NCI-H187 (cell line): ENCODE measurements at regions not wholly inside any gene's neighbourhood (a gene's known extent, or its start where the extent isn't known, plus 50 kb on each side); places are given as distances from the start of the nearest gene placed in this dataset.
"Not testable (repeated sequence)": the region's sequence is repeated elsewhere in the genome, so short reads cannot be mapped to it uniquely, and the experiment has no call there.

Source experiments
- DNase-seq, 2 experiments: peaks; one replicate each; lab custom pipeline; 2025; lab: John Stamatoyannopoulos, UW

DNA sequence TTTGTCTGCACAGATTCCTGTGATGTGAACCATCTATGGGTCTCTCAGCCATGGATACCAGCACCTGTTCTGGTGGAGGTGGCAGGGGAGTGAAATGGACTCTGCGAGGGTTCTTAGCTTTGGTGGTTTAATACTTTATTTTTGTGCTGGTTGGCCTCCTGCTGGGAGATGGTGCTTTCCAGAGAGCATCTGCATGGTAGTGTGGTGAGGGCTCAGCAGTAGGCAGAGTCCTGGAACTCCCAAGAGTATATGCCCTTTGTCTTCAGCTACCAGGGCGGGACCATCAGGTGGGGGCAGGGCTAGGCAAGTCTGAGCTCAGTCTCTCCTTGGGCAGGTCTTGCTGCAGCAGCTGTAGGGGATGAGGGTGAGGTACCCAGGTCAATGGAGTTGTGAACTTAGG, 97.5 kb upstream of the TRIM2 start:
- not testable (repeated sequence) for DNase-seq

DNA sequence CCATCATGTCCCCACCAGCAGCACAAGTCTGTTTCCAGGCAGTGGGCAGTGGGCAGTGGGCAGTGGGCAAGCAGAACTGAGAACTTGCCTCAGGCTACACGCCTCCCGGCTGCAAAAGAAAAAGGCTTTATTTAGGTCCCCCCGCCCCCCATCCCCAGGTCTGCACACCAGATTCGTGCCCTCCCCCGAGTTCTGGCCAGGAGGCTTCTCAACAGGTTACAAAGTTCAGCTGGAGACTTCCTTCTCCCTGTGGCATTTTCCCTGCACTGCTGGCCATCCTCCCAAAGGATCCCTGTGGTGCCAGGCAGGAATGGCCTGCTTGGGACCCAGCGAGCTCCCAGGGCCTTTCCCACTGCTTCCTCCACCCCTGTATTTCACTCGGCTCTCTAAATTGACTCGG, 97.0 kb upstream of the TRIM2 start:
- DNase-seq = no peak

DNA sequence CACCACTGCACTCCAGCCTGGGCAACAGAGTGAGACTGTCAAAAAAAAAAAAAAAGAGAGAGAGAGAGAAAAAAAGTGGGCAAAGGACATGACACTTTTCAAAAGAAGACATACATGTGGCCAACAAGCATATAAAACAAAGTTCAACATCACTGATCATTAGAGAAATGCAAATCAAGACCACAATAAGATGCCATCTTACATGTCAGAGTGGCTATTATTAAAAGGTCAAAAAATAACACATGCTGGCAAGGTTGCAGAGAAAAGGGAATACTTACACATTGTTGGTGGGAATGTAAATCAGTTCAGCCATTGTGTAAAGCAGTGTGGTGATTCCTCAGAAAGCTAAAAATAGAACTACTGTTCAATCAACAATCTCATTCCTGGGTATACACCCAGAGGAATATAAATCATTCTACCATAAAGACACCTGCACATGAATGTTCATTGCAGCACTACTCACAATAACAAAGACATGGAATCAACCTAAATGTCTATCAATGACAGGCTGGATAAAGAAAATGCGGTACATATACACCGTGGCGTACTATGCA, 94.9 kb upstream of the TRIM2 start:
- DNase-seq = no peak

DNA sequence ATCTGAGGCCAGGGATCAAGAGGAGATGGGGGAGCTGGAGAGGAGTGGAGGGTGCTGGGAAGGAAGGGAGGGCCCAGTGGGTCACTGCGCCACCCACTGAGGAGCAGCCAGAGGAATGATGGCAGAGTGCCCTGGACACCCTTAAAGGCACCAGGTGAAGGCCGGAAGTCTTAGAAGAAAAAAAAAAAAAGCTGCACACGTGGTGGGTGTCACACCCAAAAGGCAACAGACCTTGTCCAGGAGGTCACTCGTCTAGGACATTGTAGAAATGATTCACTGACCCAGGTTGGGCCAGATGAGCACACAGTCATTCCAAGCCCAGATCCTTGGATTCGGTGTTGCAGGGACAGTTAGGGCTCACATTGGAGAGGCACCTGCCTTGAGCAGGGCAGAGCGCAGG, 93.5 kb upstream of the TRIM2 start:
- DNase-seq = no peak

DNA sequence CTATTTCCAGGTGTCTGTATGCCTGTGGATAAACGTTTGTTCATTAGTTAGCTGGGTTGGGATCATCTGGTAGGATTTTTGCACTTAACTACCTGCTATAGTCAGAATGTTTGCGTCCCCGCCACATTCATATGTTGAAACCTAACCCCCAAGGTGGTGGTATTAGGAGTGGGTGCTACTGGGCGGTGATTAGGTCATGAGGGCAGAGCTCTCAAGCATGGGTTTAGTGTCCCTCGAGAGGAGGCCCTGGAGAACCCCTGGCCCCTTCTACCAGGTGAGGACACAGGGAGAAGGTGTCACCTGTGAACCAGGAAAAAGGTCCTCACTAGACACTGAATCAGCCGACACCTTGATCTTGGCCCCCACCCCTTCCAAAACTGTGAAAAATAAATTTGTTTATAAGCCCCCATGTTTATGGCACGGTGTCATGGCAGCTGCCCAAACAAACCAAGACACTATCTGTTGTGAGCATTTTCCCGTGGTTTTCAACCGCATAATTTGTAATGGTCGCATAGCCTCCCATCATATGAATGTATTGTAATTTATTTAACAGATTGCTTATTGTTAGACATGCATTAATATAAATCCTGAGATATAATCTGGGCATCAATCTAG, 92.7 kb upstream of the TRIM2 start:
- DNase-seq = no peak

DNA sequence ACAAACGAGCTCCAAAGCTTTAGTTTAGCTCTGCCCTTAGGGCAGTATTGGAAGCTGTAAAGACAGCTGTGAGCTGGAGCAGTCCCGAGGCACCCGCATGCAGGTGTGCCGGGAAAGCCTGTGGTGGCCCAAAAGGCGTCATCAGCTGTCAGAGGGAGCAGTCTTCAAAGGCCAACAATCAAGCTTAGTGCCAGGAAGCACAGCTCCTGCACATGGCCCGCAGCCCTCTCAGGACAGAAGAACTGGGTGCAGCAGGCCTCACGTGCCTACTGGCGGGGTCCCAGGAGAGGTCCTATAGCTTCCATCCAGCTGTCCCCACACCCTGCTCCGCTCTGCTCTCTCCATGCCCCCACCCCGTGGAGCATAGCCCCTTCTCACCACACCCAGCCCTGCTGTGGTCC, 92.2 kb upstream of the TRIM2 start:
- DNase-seq = no peak

DNA sequence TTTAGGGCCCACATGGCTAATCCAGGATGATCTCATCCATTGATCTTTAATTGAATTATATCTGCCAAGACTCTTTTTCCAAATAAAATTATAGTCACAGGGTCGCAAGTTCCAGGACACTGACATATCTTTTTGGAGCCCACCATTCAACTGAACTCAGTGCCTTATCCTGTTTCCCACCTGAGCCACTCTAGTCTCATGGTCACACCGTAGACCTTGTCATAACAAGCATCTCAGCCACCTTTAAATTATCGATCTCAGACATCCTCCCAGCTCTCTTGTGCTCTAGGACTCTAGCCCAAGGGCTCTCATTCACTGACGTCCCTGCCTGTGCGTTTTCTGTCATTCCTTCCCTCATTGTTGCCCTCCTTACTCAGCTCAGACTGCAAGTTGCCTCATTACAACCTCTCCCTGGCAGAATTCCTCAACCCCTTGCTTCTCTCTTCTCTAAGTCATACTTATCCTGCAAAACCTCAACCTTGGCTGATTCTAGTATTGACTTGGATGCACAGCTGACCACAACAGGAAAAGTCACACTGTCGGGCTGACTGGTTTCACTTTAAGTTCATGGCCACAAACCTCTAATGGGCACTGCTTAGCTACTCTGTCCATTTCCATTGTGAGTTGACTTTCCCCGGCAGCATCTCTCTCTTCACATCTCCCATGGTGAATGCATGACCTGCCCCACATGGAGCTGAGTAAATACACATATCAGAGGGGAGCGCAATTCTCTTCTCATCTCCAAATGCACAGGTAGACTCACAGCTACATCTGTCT, 91.0 kb upstream of the TRIM2 start:
- DNase-seq = no peak

- DNase-seq = no peak
Measured at GRCh38 chr4:153113838-153114105, 90.5 kb upstream of the TRIM2 start.

GRCh38 chr4:153114771-153115321, 89.4 kb upstream of the TRIM2 start:
- no peak for DNase-seq

DNA sequence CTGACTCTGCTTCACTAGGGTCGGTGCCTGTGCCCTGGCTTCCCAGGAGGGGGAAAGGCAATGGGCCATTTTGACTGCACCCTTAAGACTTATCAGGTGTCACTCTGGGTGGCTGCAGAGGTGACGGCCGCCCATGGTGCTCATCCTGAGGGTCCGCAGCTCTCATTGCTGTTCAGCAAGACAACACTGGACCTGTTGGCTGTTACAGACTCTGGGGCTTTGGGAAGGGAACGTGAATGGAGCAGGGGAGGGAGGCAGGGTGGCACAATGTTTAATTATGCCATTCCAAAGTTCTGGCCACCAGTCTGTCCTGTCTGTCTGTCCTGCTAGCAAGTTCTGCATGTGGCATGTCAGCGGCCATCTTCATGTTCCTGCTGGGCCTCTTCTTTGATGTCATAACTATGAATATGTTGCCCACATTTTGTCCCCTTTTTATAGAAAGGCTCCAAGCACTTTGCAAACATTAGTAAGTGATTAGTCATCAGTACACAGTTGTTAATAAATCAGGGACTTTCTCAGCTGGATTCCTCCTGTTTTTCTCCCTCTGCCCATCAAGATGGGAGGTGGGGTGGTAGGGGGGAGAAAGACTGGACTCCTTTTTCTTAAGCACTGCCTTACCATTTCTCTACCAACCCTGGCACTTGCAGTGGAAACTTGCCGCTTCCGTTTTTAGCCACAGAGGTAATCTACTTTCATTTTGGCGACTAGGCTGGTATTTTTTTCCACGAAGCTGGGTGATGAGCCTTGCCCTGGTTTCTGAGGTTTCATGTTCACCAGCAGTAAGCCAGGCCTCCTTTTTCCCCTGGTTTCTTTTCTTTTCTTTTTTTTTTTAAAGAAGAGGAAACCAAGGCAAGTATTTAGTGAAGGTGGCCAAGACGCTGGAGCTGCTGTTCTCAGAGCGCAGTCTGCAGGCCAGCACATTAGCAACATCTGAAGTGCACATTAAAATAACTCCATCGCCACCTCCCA, 88.6 kb upstream of the TRIM2 start:
- no peak for DNase-seq

- no peak for DNase-seq
Measured at GRCh38 chr4:153116291-153116680, 88.0 kb upstream of the TRIM2 start.

GRCh38 chr4:153116801-153117200, 87.4 kb upstream of the TRIM2 start:
- DNase-seq = no peak

GRCh38 chr4:153117554-153117953, 86.7 kb upstream of the TRIM2 start:
- no peak for DNase-seq

DNA sequence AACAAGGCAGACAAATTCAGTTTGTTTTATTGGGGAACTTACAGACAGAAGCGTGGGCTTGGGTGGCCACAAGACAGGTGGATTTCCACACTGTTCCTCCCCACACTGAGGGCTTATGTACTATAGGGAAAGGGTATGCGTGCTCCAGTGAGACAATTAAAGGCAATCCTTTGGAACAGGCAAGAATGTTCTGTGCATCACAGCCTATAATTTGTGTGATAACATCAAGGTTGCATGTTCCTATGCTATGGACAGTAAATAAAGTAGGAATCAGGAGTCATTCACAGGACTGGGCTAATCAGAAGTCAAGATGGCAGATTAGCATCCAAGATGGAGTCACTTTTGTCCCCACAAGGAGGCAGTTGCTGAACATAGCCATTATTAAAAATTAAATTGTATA, 84.6 kb upstream of the TRIM2 start:
- DNase-seq = no peak

DNA sequence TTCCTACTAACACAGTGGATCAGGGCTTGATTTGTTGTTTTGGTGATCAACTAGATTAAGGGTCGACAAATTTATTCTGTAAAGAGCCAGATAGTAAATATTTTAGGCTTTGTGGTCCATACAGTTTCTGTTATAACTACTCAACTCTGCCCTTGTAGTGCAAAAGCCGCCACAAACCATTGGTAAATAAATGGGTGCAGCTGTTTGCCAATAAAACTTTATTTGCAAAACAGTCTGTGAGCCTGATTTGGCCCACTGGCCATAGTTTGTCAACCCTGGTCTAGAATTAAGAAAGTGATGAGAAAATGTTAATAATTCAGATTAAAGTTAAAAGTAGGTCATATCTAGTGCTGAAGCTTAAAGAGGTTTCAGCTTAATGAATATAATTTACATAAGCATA, 84.0 kb upstream of the TRIM2 start:
- no peak for DNase-seq

GRCh38 chr4:153122855-153123254, 81.4 kb upstream of the TRIM2 start:
- no peak for DNase-seq

- no peak for DNase-seq
Measured at GRCh38 chr4:153126137-153126536, 78.1 kb upstream of the TRIM2 start.

GRCh38 chr4:153127760-153128494, 76.3 kb upstream of the TRIM2 start:
- peak; percentile 21 to 69 for DNase-seq

- no peak for DNase-seq
Measured at GRCh38 chr4:153131596-153131995, 72.6 kb upstream of the TRIM2 start.

DNA sequence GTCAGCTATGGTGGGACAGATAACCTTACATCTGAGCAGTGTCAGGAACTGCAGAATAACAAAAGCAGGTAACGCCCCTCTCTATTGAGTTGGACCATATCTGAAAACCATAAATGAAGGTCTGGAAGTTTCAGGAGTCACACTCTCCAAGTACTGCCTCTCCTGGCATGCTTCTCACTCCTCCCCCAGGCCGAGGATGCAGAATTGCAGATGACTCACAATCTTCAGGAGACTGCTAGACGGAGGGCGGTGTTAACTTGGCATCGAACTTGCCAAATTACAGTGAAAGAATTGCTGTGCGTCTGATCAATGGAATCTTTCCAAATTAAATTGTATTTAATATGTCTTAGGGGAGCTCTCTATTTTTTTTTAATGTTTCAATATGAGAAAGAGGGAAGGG, 67.1 kb upstream of the TRIM2 start:
- DNase-seq = no peak
